ENCODE measurements at regions not wholly inside any gene's neighbourhood (a gene's known extent, or its start where the extent isn't known, plus 50 kb on each side); places are given as distances from the start of the nearest gene placed in this dataset.

GRCh38 chr16:55418586-55418985 is 60.4 kb upstream of the MMP2 start:
- H4K20me1 ChIP-seq (ENCODE audit: insufficient read depth) = no peaks in the 10 kb centered on the region
- no peak overlapping the region for H3K4me3 ChIP-seq (ENCODE audit: low read length)
- TF ChIP-seq RAD21 (conservative IDR thresholded peaks at IDR 0.05) (no peak), POLR2AphosphoS5 (IDR thresholded peaks at IDR 0.05) (no peak), SMC3 (conservative IDR thresholded peaks at IDR 0.05; ENCODE audit: poor library complexity) (no peak), EZH2 (IDR thresholded peaks at IDR 0.05; ENCODE audit: borderline replicate concordance, insufficient read depth, low read length, poor library complexity, severe bottlenecking) (no peak), EP300 (conservative IDR thresholded peaks at IDR 0.05; ENCODE audit: poor library complexity, severe bottlenecking) (no peak), CTCF (IDR thresholded peaks at IDR 0.05; ENCODE audit: poor library complexity, severe bottlenecking) (no peak), REST (IDR thresholded peaks at IDR 0.05; ENCODE audit: borderline replicate concordance) (no peak), TAF1 (IDR thresholded peaks at IDR 0.05; ENCODE audit: low read depth) (no peak), MXI1 (conservative IDR thresholded peaks at IDR 0.05; ENCODE audit: poor library complexity, severe bottlenecking) (no peak)
- no peaks in the 10 kb centered on the region for H3K9me2 ChIP-seq (ENCODE audit: insufficient read depth, low read length)
- H2AFZ ChIP-seq (ENCODE audit: low read depth, low read length) = no peak overlapping the region
- H3K27me3 ChIP-seq (ENCODE audit: insufficient read depth, low read depth, low read length) = no peaks in the 10 kb centered on the region
- no peak overlapping the region for H3K27ac ChIP-seq (ENCODE audit: low read length)
- H3K79me2 ChIP-seq (replicated peaks; ENCODE audit: insufficient read depth, low read length) = no peaks in the 10 kb centered on the region
- H3K36me3 ChIP-seq (ENCODE audit: insufficient read depth, low read length) = no peaks in the 10 kb centered on the region
- no peak overlapping the region for H3K4me2 ChIP-seq (ENCODE audit: low read length)
- H3K9me3 ChIP-seq (ENCODE audit: low read length) = no peaks in the 10 kb centered on the region
- no peaks in the 10 kb centered on the region for H3F3A ChIP-seq (ENCODE audit: insufficient read depth, low read length, poor library complexity, severe bottlenecking)
- H3K9ac ChIP-seq (ENCODE audit: low read length) = no peak overlapping the region

GRCh38 chr16:55421226-55421625 is 57.8 kb upstream of the MMP2 start:
- H3K27ac ChIP-seq (ENCODE audit: low read length) = no peak overlapping the region
- H2AFZ ChIP-seq (ENCODE audit: low read depth, low read length) = no peak overlapping the region
- H3K9me3 ChIP-seq (ENCODE audit: low read length) = no peaks in the 10 kb centered on the region
- no peak overlapping the region for H3K4me2 ChIP-seq (ENCODE audit: low read length)
- no peaks in the 10 kb centered on the region for H3K27me3 ChIP-seq (ENCODE audit: insufficient read depth, low read depth, low read length)
- H3K79me2 ChIP-seq (replicated peaks; ENCODE audit: insufficient read depth, low read length) = no peaks in the 10 kb centered on the region
- H3K9me2 ChIP-seq (ENCODE audit: insufficient read depth, low read length) = no peaks in the 10 kb centered on the region
- no peak overlapping the region for H3K9ac ChIP-seq (ENCODE audit: low read length)
- H3F3A ChIP-seq (ENCODE audit: insufficient read depth, low read length, poor library complexity, severe bottlenecking) = no peaks in the 10 kb centered on the region
- H4K20me1 ChIP-seq (ENCODE audit: insufficient read depth) = no peaks in the 10 kb centered on the region
- TF ChIP-seq POLR2AphosphoS5 (IDR thresholded peaks at IDR 0.05) = no peak
- TF ChIP-seq EZH2 (IDR thresholded peaks at IDR 0.05; ENCODE audit: borderline replicate concordance, insufficient read depth, low read length, poor library complexity, severe bottlenecking) = no peak
- TF ChIP-seq EP300 (conservative IDR thresholded peaks at IDR 0.05; ENCODE audit: poor library complexity, severe bottlenecking) = no peak
- no peak for TF ChIP-seq MXI1 (conservative IDR thresholded peaks at IDR 0.05; ENCODE audit: poor library complexity, severe bottlenecking)
- TF ChIP-seq REST (IDR thresholded peaks at IDR 0.05; ENCODE audit: borderline replicate concordance) = no peak
- TF ChIP-seq RAD21 (conservative IDR thresholded peaks at IDR 0.05) = no peak
- no peak for TF ChIP-seq CTCF (IDR thresholded peaks at IDR 0.05; ENCODE audit: poor library complexity, severe bottlenecking)
- TF ChIP-seq TAF1 (IDR thresholded peaks at IDR 0.05; ENCODE audit: low read depth) = no peak
- TF ChIP-seq SMC3 (conservative IDR thresholded peaks at IDR 0.05; ENCODE audit: poor library complexity) = no peak
- H3K4me3 ChIP-seq (ENCODE audit: low read length) = no peak overlapping the region
- no peaks in the 10 kb centered on the region for H3K36me3 ChIP-seq (ENCODE audit: insufficient read depth, low read length)

Measured in neural cell (in vitro differentiated cells).